A549 (cell line): ENCODE measurements at regions not wholly inside any gene's neighbourhood (a gene's known extent, or its start where the extent isn't known, plus 50 kb on each side); places are given as distances from the start of the nearest gene placed in this dataset.

Source experiments
- BCL3 ChIP-seq: fragments of >200 bp; sonication (Bioruptor Twin); formaldehyde crosslinking; IDR thresholded peaks from 3 replicates; pipeline ENCODE4 v1.6.1; 2016
- CBX8 ChIP-seq: fragments of 200-600 bp; sonication (generic); IDR thresholded peaks from 2 replicates; pipeline ENCODE4 v1.6.1; 2016
- CEBPB ChIP-seq, 2 experiments: fragments of >200 bp in 1 of 2; sonication (Bioruptor Twin) in 1 of 2; formaldehyde crosslinking in 1 of 2; IDR thresholded peaks; 2 replicates each; pipeline ENCODE4 v1.6.1; 2012 to 2016
- CTCF ChIP-seq: fragments of >200 bp; sonication (Bioruptor Twin); formaldehyde crosslinking; IDR thresholded peaks from 3 replicates; pipeline ENCODE4 v1.5.1; 2016
- EP300 ChIP-seq, 2 experiments: fragments of >200 bp; sonication (Bioruptor Twin); formaldehyde crosslinking; IDR thresholded peaks; 2 replicates in 1 of 2; 3 replicates in 1 of 2; pipeline ENCODE4 v1.6.1; 2016 to 2017
- HDAC2 ChIP-seq: fragments of 200-600 bp; sonication (generic); IDR thresholded peaks from 2 replicates; pipeline ENCODE4 v1.6.1; 2016
- POLR2A ChIP-seq: IDR thresholded peaks from 2 replicates; pipeline ENCODE4 v1.6.1; 2012; ENCODE audit warnings: mild to moderate bottlenecking, low read length
- RAD21 ChIP-seq, 2 experiments: fragments of >200 bp in 1 of 2; sonication (Bioruptor Twin) in 1 of 2; formaldehyde crosslinking in 1 of 2; IDR thresholded peaks in 1 of 2; conservative IDR thresholded peaks in 1 of 2; 2 replicates in 1 of 2; 3 replicates in 1 of 2; pipeline ENCODE4 v1.6.1; 2012 to 2018; ENCODE audit warnings: inconsistent platforms in 1 of 2
- RCOR1 ChIP-seq: fragments of 150-350 bp; IDR thresholded peaks from 2 replicates; pipeline ENCODE4 v1.6.1; 2014; ENCODE audit warnings: antibody characterized with exemption, low read length, low read depth
- REST ChIP-seq: fragments of 200-600 bp; sonication (generic); IDR thresholded peaks from 2 replicates; pipeline ENCODE4 v1.6.1; 2016; ENCODE audit warnings: antibody characterized with exemption, mild to moderate bottlenecking, moderate library complexity
- RFX5 ChIP-seq: fragments of 450-650 bp; IDR thresholded peaks from 2 replicates; pipeline ENCODE4 v1.7.1; 2014; ENCODE audit warnings: antibody characterized with exemption, mild to moderate bottlenecking, moderate library complexity
- SMC3 ChIP-seq: fragments of >200 bp; sonication (Bioruptor Twin); formaldehyde crosslinking; IDR thresholded peaks from 3 replicates; pipeline ENCODE4 v1.6.1; 2018; ENCODE audit warnings: inconsistent platforms

- TF ChIP-seq CTCF (no peak), HDAC2 (no peak), POLR2A (no peak), CEBPB (IDR thresholded peaks at IDR 0.05) (no peak), REST (no peak), BCL3 (no peak), RFX5 (no peak), RAD21 (conservative IDR thresholded peaks at IDR 0.05 in 1 of 2, IDR thresholded peaks at IDR 0.05 in 1 of 2) (no peak), CBX8 (no peak), EP300 (IDR thresholded peaks at IDR 0.05) (no peak), RCOR1 (no peak), SMC3 (no peak)
These were observed 370.3 kb upstream of the NOCT start for GRCh38 chr4:138645289-138645688.
